SW480 (cell line): ENCODE measurements at regions not wholly inside any gene's neighbourhood (a gene's known extent, or its start where the extent isn't known, plus 50 kb on each side); places are given as distances from the start of the nearest gene placed in this dataset.

Experiments used
- DNase-seq: peaks from one replicate; pipeline ENCODE4 v3.0.0-alpha.2; 2016; ENCODE audit warnings: low spot score

GRCh38 chr2:2871480-2872308 is 505.9 kb downstream of the EIPR1 start:
- DNase-seq, result no peak

GRCh38 chr2:2870106-2870505 is 507.5 kb downstream of the EIPR1 start:
- DNase-seq, result no peak

- DNase-seq, result no peak
Measured at GRCh38 chr2:2869553-2869952, 508.1 kb downstream of the EIPR1 start.

- no peak for DNase-seq
Measured at GRCh38 chr2:2868085-2868484, 509.5 kb downstream of the EIPR1 start.

- DNase-seq, result no peak
Measured at GRCh38 chr2:2867397-2867979, 510.1 kb downstream of the EIPR1 start.

GRCh38 chr2:2866459-2866858 is 511.2 kb downstream of the EIPR1 start:
- DNase-seq, result peak; percentile 31

GRCh38 chr2:2862386-2862785 is 515.2 kb downstream of the EIPR1 start:
- DNase-seq, result no peak

- DNase-seq, result no peak
Measured at GRCh38 chr2:2861666-2862240, 515.9 kb downstream of the EIPR1 start.

- no peak for DNase-seq
Measured at GRCh38 chr2:2860589-2861300, 516.9 kb downstream of the EIPR1 start.

- DNase-seq, result no peak
Measured at GRCh38 chr2:2859732-2860131, 517.9 kb downstream of the EIPR1 start.

- no peak for DNase-seq
Measured at GRCh38 chr2:2859164-2859563, 518.5 kb downstream of the EIPR1 start.

GRCh38 chr2:2856723-2857415 is 520.7 kb downstream of the EIPR1 start:
- DNase-seq, result no peak

- DNase-seq, result no peak
Measured at GRCh38 chr2:2855297-2855696, 522.3 kb downstream of the EIPR1 start.

- DNase-seq, result no peak
Measured at GRCh38 chr2:2853346-2853745, 522.3 kb upstream of the MYT1L start.

- no peak for DNase-seq
Measured at GRCh38 chr2:2851806-2852777, 521.0 kb upstream of the MYT1L start.

GRCh38 chr2:2851316-2851715 is 520.2 kb upstream of the MYT1L start:
- DNase-seq, result no peak

- no peak for DNase-seq
Measured at GRCh38 chr2:2850859-2851258, 519.8 kb upstream of the MYT1L start.

- no peak for DNase-seq
Measured at GRCh38 chr2:2850218-2850755, 519.2 kb upstream of the MYT1L start.

GRCh38 chr2:2849464-2850217 is 518.6 kb upstream of the MYT1L start:
- DNase-seq, result no peak
